ENCODE measurements at regions not wholly inside any gene's neighbourhood (a gene's known extent, or its start where the extent isn't known, plus 50 kb on each side); places are given as distances from the start of the nearest gene placed in this dataset.
"Not testable (repeated sequence)": the region's sequence is repeated elsewhere in the genome, so short reads cannot be mapped to it uniquely, and the experiment has no call there.

DNA sequence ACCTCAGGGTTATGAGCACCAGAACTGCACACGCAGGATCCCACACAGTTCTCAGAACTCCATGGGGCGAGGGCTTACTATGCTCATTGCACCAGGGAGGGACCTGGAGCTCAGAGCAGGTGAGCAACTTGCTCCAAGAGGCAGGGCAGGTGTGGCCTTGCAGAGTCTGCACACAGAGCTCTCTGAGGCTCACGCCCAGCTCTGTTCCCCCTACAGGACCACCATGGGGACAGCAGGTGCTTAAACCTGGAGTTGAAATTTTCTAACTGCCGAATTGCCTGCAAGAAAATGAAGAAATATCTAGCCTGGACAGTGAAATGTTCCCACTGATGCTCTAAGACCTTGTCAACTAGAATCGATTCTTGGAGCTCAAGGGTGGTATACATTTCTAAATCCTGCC lies 49.9 kb upstream of the MSMB start:
- DNase-seq: not testable (repeated sequence)

DNA sequence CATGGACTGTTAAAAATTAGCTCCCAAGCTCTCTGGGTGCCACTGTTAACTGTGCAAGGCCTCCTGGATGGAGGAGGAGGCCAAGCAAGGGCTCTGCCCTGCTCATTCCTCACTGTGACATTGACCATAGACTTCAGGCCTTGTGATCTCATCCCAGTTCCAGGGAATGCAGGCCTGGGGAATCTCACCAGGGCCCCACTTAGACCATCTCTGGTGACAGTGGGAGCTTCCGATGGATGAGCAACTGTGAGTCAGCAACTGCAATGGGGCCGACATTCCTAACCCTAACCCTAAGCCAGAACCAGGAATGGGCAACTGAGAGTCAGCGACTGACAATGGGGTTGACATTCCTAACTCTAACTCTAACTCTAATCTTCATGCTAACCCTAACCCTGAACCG lies 50.4 kb upstream of the MSMB start:
- no peak for DNase-seq

GRCh38 chr10:46096909-46097575 lies 51.0 kb upstream of the MSMB start:
- no peak for DNase-seq

DNA sequence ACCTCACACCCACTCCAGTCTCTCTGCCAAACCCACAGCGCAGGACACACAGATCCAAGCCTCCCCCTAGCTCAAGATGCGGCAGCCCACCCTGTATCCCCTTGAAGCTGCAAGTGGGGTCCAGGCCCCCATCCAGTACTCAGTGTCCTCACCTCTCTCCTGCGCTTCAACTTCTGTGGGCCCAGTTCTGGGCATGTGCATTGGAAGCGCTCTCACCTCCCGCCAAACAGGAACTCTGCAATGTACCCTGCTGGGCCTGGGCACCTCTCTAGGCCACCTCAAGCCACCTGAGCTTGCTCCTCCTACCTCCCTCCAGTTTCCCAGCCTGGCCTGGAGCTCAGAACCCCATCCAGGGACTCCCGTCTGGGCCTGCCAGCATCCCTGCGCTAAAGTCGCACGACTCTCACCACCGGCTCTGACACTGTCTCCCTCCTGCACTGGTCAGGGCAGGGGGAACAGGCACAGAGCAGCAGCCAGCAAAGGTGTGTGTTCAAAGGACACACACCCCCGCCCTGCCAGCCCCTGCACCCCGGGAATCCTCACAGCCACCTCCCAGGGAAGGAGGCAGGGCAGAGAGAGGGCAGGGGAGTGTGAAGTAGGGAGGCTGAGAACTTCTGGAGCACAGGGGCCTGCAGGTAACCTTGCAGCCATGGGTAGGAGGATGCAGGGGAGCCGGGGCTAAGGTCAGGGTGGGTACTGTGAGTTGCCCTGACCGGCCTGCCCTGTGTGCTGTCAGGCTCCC lies 51.7 kb upstream of the MSMB start:
- DNase-seq: no peak

DNA sequence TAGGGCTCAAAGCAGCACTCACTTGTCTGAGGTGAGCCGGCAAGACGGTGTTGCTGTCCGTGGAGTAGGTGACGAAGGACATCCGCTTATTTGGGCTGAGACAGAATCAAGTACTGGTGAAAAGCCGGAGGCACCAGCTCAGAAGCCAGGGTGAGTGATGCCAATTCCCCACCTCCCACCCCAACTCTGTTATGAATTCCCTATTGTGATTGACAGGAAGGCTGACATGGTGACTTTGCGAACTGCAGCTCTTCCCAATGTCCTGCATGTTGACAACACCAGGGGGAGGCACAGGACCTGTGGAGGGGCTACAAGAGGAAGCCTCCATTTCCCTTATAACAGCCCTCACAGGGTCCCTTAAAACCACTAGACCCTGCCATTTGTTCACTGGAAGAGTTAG lies 52.3 kb upstream of the MSMB start:
- no peak for DNase-seq

- DNase-seq: not testable (repeated sequence)
Observed at GRCh38 chr10:46098925-46099324, 52.9 kb upstream of the MSMB start.

GRCh38 chr10:46104071-46104585 lies 58.1 kb upstream of the MSMB start:
- no peak for DNase-seq

DNA sequence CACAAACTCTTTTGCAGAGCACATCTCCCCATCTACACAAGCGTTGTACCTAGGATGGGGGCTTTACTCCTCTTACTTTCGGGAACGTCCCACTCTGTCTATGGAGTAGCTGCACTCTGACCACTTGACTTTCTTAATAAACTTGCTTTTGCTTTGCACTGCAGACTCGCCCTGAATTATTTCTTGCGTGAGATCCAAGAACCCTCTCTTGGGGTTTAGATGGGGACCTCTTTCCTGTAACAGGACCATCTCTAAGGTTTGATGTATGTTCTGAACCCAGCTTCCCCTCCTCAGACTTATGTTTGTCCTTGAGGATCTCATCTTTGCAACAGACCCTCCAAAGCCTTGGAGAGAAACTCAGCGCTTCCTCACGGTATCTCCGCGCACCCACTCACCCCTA lies 59.3 kb upstream of the MSMB start:
- DNase-seq: not testable (repeated sequence)

GRCh38 chr10:46105856-46106409 lies 59.9 kb upstream of the MSMB start:
- DNase-seq: not testable (repeated sequence)

GRCh38 chr10:46106410-46107255 lies 60.6 kb upstream of the MSMB start:
- DNase-seq: peak; percentile 82

- DNase-seq: not testable (repeated sequence)
Observed at GRCh38 chr10:46108158-46108499, 62.1 kb upstream of the MSMB start.

DNA sequence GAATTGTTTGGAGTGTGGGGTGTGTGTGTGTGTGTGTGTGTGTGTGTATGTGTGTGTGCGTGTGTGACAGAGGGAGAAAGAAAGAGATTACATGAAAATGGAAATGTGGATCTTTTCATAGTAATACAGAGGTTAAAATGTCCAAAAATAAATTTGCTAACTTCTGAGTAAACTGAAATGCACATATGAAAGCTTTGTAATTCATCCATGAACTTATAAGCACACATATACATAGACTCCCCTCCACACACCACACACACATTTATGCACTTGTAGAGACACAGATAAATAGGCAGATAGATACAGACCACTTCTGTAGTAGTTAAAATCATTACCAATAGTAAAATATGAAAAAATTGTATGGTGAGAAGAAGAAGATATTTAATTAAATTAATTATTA lies 108.2 kb upstream of the MSMB start:
- DNase-seq: not testable (repeated sequence)

GRCh38 chr10:46154683-46155082 lies 108.6 kb upstream of the MSMB start:
- not testable (repeated sequence) for DNase-seq

GRCh38 chr10:46156866-46157265 lies 110.8 kb upstream of the MSMB start:
- DNase-seq: peak; percentile 47

GRCh38 chr10:46169736-46170135 lies 117.1 kb upstream of the ANTXRL start:
- peak; percentile 9 for DNase-seq

GRCh38 chr10:46170789-46171188 lies 116.0 kb upstream of the ANTXRL start:
- no peak for DNase-seq

- peak; percentile 66 for DNase-seq
Observed at GRCh38 chr10:46171661-46172060, 115.1 kb upstream of the ANTXRL start.

- DNase-seq: no peak
Observed at GRCh38 chr10:46175296-46175695, 111.5 kb upstream of the ANTXRL start.

GRCh38 chr10:46175831-46176230 lies 111.0 kb upstream of the ANTXRL start:
- DNase-seq: no peak

DNA sequence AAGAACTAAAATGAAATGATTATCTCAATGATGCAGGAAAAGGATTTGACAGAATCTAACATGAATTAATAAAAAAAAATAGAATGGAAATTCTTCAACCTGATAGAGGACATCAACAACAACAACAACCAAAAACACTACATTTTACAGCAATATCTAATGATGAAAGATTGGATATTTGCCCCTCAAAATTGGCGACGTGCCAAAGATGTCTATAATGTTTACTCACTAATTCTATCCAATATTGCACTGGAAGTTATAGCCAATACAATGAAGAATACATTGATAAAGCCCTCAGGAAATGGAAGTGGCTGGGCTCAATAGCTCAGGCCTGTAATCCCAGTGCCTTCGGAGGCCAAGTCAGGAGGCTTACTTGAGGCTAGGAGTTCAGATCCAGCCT lies 99.4 kb upstream of the ANTXRL start:
- DNase-seq: not testable (repeated sequence)

DNA sequence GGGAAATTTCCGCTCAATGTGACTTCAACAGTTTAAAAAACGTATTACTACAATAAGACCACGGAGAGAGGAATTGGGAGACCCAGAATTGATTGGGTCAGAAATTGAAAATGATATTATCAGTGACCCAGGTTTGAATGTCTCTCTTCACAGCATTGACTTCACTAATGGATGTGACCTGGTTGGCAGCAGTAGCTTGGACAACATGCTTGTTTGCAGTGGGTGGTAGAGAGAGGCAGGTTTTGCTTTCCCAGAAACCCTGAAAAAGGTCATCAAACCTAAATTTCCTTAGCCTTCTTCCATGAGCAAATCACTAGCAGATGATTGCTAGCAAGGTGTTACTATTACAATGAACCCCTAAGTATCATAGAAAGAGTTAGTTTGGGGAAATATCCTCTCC lies 89.7 kb upstream of the ANTXRL start:
- no peak for DNase-seq

- no peak for DNase-seq
Observed at GRCh38 chr10:46198516-46198915, 88.3 kb upstream of the ANTXRL start.

DNA sequence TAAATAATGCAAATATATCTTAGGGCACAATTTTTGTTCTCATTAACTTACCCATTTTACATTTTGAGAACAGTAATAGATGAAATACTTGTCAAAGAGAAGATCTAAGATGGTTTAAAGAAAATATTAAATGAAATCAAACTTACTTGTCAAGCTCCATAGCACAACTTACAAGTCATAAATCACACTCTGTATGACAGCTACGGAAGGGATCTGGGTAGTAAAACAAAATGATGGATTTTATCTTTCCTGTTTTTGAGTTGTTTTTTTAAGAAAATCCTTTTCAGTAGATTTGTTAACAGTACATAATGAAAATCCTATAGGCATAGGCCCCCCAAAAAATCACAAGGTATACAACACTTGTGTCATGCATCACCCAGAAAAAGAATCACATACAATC lies 84.4 kb upstream of the ANTXRL start:
- DNase-seq: not testable (repeated sequence)

Data from OCI-M1 (cell line).